SK-N-SH treated with all-trans-retinoic acid at 6 μM for 48 hours (cell line): ENCODE measurements at regions not wholly inside any gene's neighbourhood (a gene's known extent, or its start where the extent isn't known, plus 50 kb on each side); places are given as distances from the start of the nearest gene placed in this dataset.

ENCODE experiments used
- ATAC-seq: fragments of 200-7000 bp; cut with Tn5 transposase; 3 replicates; pipeline ENCODE4 v1.9.1; 2020; ENCODE audit warnings: mild to moderate bottlenecking, moderate library complexity
- ARNTL ChIP-seq: fragments of 450-650 bp; formaldehyde crosslinking; IDR thresholded peaks from 2 replicates; pipeline ENCODE4 v1.5.0; 2020; ENCODE audit warnings: low read depth, mild to moderate bottlenecking, moderate library complexity, borderline replicate concordance
- BACH2 ChIP-seq: fragments of 250-450 bp; sonication (Bioruptor Pico); IDR thresholded peaks from 2 replicates; pipeline ENCODE4 v1.9.0; 2021; ENCODE audit warnings: mild to moderate bottlenecking, borderline replicate concordance
- CREB5 ChIP-seq: fragments of 250-450 bp; sonication (Bioruptor Pico); IDR thresholded peaks from 2 replicates; pipeline ENCODE4 v1.5.1; 2020; ENCODE audit warnings: low read depth, mild to moderate bottlenecking, moderate library complexity
- CSDC2 ChIP-seq: fragments of 250-450 bp; sonication (Bioruptor Pico); IDR thresholded peaks from 2 replicates; pipeline ENCODE4 v1.5.0; 2020; ENCODE audit warnings: mild to moderate bottlenecking, moderate library complexity
- CSRNP3 ChIP-seq: fragments of 250-450 bp; sonication (Bioruptor Pico); IDR thresholded peaks from 2 replicates; pipeline ENCODE4 v1.5.1; 2021; ENCODE audit warnings: mild to moderate bottlenecking, moderate library complexity
- ESRRG ChIP-seq: fragments of 250-450 bp; sonication (Bioruptor Pico); IDR thresholded peaks from 2 replicates; pipeline ENCODE4 v1.6.1; 2021; ENCODE audit warnings: mild to moderate bottlenecking
- GLIS3 ChIP-seq: fragments of 250-450 bp; sonication (Bioruptor Pico); IDR thresholded peaks from 2 replicates; pipeline ENCODE4 v1.5.0; 2020; ENCODE audit warnings: mild to moderate bottlenecking, moderate library complexity
- ISL1 ChIP-seq: fragments of 250-450 bp; sonication (Bioruptor Pico); IDR thresholded peaks from 2 replicates; pipeline ENCODE4 v2.1.2; 2022; ENCODE audit warnings: mild to moderate bottlenecking, moderate library complexity
- OSR1 ChIP-seq: fragments of 250-450 bp; sonication (Bioruptor Pico); IDR thresholded peaks from 2 replicates; pipeline ENCODE4 v1.8.0; 2022; ENCODE audit warnings: moderate library complexity, mild to moderate bottlenecking, inconsistent platforms
- PATZ1 ChIP-seq: fragments of 250-450 bp; sonication (Bioruptor Pico); IDR thresholded peaks from 2 replicates; pipeline ENCODE4 v1.8.0; 2020; ENCODE audit warnings: mild to moderate bottlenecking, moderate library complexity, borderline replicate concordance
- PPARA ChIP-seq: fragments of 250-450 bp; sonication (Bioruptor Pico); IDR thresholded peaks from 2 replicates; pipeline ENCODE4 v1.5.0; 2020; ENCODE audit warnings: mild to moderate bottlenecking, borderline replicate concordance
- RARB ChIP-seq: fragments of 250-450 bp; sonication (Bioruptor Pico); IDR thresholded peaks from 2 replicates; pipeline ENCODE4 v1.8.0; 2021; ENCODE audit warnings: mild to moderate bottlenecking, moderate library complexity
- SNAI2 ChIP-seq: fragments of 250-450 bp; sonication (Bioruptor Pico); IDR thresholded peaks from 2 replicates; pipeline ENCODE4 v1.5.0; 2020; ENCODE audit warnings: mild to moderate bottlenecking, moderate library complexity
- TCF4 ChIP-seq: fragments of 250-450 bp; sonication (Bioruptor Pico); IDR thresholded peaks from 2 replicates; pipeline ENCODE4 v1.8.0; 2021; ENCODE audit warnings: mild to moderate bottlenecking, moderate library complexity, borderline replicate concordance
- TOX ChIP-seq: fragments of 250-450 bp; sonication (Bioruptor Pico); IDR thresholded peaks from 2 replicates; pipeline ENCODE4 v1.8.0; 2021; ENCODE audit warnings: mild to moderate bottlenecking, moderate library complexity, borderline replicate concordance
- ZC3H10 ChIP-seq: fragments of 250-450 bp; sonication (Bioruptor Pico); IDR thresholded peaks from 2 replicates; pipeline ENCODE4 v1.5.1; 2021; ENCODE audit warnings: mild to moderate bottlenecking, moderate library complexity
- ZFP3 ChIP-seq: fragments of 250-450 bp; sonication (Bioruptor Pico); IDR thresholded peaks from 2 replicates; pipeline ENCODE4 v1.5.0; 2020; ENCODE audit warnings: mild to moderate bottlenecking, moderate library complexity
- ZFP30 ChIP-seq: fragments of 450-650 bp; formaldehyde crosslinking; IDR thresholded peaks from 2 replicates; pipeline ENCODE4 v1.5.0; 2022; ENCODE audit warnings: mild to moderate bottlenecking, moderate library complexity
- ZNF565 ChIP-seq: fragments of 450-650 bp; formaldehyde crosslinking; conservative IDR thresholded peaks from 2 replicates; pipeline ENCODE4 v1.5.0; 2020; ENCODE audit warnings: low read depth, mild to moderate bottlenecking, moderate library complexity
- ZNF70 ChIP-seq: fragments of 450-650 bp; formaldehyde crosslinking; IDR thresholded peaks from 2 replicates; pipeline ENCODE4 v1.5.0; 2020; ENCODE audit warnings: mild to moderate bottlenecking, moderate library complexity
- ZNF8 ChIP-seq: fragments of 450-650 bp; formaldehyde crosslinking; IDR thresholded peaks from 2 replicates; pipeline ENCODE4 v1.5.0; 2020; ENCODE audit warnings: mild to moderate bottlenecking, moderate library complexity
- TF ChIP-seq, protein P1 (sequence below): fragments of 250-450 bp; sonication (Bioruptor Pico); IDR thresholded peaks from 2 replicates; pipeline ENCODE4 v1.5.0; 2020; ENCODE audit warnings: mild to moderate bottlenecking, moderate library complexity
- TF ChIP-seq, protein P2 (sequence below): fragments of 250-450 bp; sonication (Bioruptor Pico); IDR thresholded peaks from 2 replicates; pipeline ENCODE4 v1.8.0; 2021; ENCODE audit warnings: low read depth, mild to moderate bottlenecking, moderate library complexity, borderline replicate concordance

DNA sequence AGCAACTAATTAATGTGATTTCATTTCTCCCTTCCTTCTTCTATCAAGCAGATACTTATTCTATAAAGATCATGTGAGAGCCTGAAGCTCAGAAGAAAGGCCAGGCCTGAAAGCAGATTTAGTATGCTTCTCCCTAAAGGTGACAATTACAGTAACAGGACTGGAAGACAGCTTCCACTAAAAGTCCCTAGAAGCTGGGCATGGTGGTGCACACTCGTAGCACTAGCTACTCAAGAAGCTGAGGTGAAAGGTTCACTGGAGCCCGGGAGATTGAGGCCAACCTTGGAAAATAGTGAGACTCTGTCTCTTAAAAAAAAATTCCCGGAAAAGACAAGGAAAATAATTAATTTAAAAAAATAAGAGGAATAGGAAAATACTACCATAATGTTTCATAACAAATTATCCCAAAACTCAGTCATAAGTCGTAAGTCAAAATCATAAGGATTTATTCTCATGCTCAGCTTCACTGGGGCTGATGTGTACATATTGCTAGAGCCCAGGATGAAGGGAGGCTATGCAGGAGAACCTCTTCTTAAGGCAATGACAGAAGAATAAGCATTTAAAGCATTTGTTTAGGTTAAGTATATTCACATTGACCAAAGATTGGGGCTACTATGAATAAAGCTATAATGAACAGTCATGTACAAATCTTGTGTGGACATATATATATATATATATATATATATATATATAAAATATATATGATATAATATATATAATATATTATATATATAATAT is 210.8 kb upstream of the SMARCA2 start:
- ATAC-seq = no peak
- TF ChIP-seq ZFP3 (CRISPR knock-in tag) (no peak), ZNF565 (CRISPR knock-in tag) (no peak), PPARA (CRISPR knock-in tag) (no peak), RARB (CRISPR knock-in tag) (no peak), TCF4 (no peak), OSR1 (CRISPR knock-in tag) (no peak), ZNF70 (CRISPR knock-in tag) (no peak), ESRRG (CRISPR knock-in tag) (no peak), ZC3H10 (CRISPR knock-in tag) (no peak), BACH2 (CRISPR knock-in tag) (no peak), GLIS3 (CRISPR knock-in tag) (no peak), CREB5 (CRISPR knock-in tag) (no peak), SNAI2 (CRISPR knock-in tag) (no peak), CSDC2 (CRISPR knock-in tag) (no peak), PATZ1 (CRISPR knock-in tag) (no peak), ZFP30 (CRISPR knock-in tag) (no peak)

DNA sequence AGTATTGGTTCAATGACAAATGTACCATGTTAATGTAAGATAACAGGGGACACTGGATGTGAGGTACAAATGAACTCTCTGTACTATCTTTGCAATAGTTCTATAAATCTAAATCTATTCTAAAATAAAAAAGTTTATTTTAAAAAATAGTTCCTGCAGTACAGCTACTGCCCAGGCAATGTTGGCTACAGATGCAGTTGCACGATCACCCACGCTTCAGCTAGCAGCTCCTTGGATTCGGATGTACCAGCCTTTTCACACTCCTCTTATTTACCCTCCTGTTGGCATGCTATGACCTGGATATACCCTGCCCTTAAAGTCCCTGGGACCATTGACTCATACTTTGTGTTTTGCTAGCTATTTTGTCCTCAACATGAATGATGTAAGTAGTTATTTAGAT is 185.4 kb upstream of the SMARCA2 start:
- no peak for ATAC-seq
- TF ChIP-seq ISL1 (CRISPR knock-in tag) (no peak), CSDC2 (CRISPR knock-in tag) (no peak), TCF4 (no peak), ZC3H10 (CRISPR knock-in tag) (no peak), CSRNP3 (CRISPR knock-in tag) (no peak), RARB (CRISPR knock-in tag) (no peak), TOX (no peak), ARNTL (CRISPR knock-in tag) (no peak), ZNF565 (CRISPR knock-in tag) (no peak), GLIS3 (CRISPR knock-in tag) (no peak), CREB5 (CRISPR knock-in tag) (no peak), BACH2 (CRISPR knock-in tag) (no peak), ZNF70 (CRISPR knock-in tag) (no peak), OSR1 (CRISPR knock-in tag) (no peak), ZNF8 (CRISPR knock-in tag) (no peak)
- TF ChIP-seq, protein P1, sequence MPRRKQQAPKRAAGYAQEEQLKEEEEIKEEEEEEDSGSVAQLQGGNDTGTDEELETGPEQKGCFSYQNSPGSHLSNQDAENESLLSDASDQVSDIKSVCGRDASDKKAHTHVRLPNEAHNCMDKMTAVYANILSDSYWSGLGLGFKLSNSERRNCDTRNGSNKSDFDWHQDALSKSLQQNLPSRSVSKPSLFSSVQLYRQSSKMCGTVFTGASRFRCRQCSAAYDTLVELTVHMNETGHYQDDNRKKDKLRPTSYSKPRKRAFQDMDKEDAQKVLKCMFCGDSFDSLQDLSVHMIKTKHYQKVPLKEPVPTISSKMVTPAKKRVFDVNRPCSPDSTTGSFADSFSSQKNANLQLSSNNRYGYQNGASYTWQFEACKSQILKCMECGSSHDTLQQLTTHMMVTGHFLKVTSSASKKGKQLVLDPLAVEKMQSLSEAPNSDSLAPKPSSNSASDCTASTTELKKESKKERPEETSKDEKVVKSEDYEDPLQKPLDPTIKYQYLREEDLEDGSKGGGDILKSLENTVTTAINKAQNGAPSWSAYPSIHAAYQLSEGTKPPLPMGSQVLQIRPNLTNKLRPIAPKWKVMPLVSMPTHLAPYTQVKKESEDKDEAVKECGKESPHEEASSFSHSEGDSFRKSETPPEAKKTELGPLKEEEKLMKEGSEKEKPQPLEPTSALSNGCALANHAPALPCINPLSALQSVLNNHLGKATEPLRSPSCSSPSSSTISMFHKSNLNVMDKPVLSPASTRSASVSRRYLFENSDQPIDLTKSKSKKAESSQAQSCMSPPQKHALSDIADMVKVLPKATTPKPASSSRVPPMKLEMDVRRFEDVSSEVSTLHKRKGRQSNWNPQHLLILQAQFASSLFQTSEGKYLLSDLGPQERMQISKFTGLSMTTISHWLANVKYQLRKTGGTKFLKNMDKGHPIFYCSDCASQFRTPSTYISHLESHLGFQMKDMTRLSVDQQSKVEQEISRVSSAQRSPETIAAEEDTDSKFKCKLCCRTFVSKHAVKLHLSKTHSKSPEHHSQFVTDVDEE = no peak
- TF ChIP-seq, protein P2, sequence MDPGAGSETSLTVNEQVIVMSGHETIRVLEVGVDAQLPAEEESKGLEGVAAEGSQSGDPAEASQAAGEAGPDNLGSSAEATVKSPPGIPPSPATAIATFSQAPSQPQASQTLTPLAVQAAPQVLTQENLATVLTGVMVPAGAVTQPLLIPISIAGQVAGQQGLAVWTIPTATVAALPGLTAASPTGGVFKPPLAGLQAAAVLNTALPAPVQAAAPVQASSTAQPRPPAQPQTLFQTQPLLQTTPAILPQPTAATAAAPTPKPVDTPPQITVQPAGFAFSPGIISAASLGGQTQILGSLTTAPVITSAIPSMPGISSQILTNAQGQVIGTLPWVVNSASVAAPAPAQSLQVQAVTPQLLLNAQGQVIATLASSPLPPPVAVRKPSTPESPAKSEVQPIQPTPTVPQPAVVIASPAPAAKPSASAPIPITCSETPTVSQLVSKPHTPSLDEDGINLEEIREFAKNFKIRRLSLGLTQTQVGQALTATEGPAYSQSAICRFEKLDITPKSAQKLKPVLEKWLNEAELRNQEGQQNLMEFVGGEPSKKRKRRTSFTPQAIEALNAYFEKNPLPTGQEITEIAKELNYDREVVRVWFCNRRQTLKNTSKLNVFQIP (CRISPR knock-in tag) = no peak
